Activated naive CD4-positive, alpha-beta T cell (primary cell): ENCODE measurements at regions not wholly inside any gene's neighbourhood (a gene's known extent, or its start where the extent isn't known, plus 50 kb on each side); places are given as distances from the start of the nearest gene placed in this dataset.

Experiments
- DNase-seq, 4 experiments: peaks; one replicate each; lab custom pipeline; 2025; lab: John Stamatoyannopoulos, UW

- DNase-seq: no peak
These were observed 663.7 kb upstream of the B3GAT1 start for GRCh38 chr11:135075740-135076139.

GRCh38 chr11:135074397-135074998, 662.5 kb upstream of the B3GAT1 start:
- DNase-seq: no peak

GRCh38 chr11:135073870-135074269, 661.8 kb upstream of the B3GAT1 start:
- DNase-seq: no peak

- DNase-seq: no peak
These were observed 661.3 kb upstream of the B3GAT1 start for GRCh38 chr11:135073381-135073780.

- DNase-seq: no peak
These were observed 657.8 kb upstream of the B3GAT1 start for GRCh38 chr11:135069890-135070289.

GRCh38 chr11:135069063-135069462, 657.0 kb upstream of the B3GAT1 start:
- no peak for DNase-seq

- no peak for DNase-seq
These were observed 651.0 kb upstream of the B3GAT1 start for GRCh38 chr11:135062994-135063393.

- no peak for DNase-seq
These were observed 649.1 kb upstream of the B3GAT1 start for GRCh38 chr11:135061166-135061565.

GRCh38 chr11:135046986-135047385, 634.9 kb upstream of the B3GAT1 start:
- no peak for DNase-seq

- DNase-seq: no peak
These were observed 634.5 kb upstream of the B3GAT1 start for GRCh38 chr11:135046556-135046955.

GRCh38 chr11:135043434-135043833, 631.4 kb upstream of the B3GAT1 start:
- DNase-seq: no peak

GRCh38 chr11:135037828-135038227, 625.8 kb upstream of the B3GAT1 start:
- no peak for DNase-seq

- DNase-seq: no peak
These were observed 624.7 kb upstream of the B3GAT1 start for GRCh38 chr11:135036488-135037297.

GRCh38 chr11:135035282-135035681, 623.2 kb upstream of the B3GAT1 start:
- DNase-seq: no peak

- DNase-seq: no peak
These were observed 621.5 kb upstream of the B3GAT1 start for GRCh38 chr11:135033540-135033939.

GRCh38 chr11:135031205-135031989, 619.4 kb upstream of the B3GAT1 start:
- DNase-seq: no peak

- DNase-seq: no peak
These were observed 615.4 kb upstream of the B3GAT1 start for GRCh38 chr11:135027461-135027860.

GRCh38 chr11:135023499-135023898, 611.5 kb upstream of the B3GAT1 start:
- DNase-seq: no peak

- DNase-seq: no peak
These were observed 610.4 kb upstream of the B3GAT1 start for GRCh38 chr11:135022454-135022853.

GRCh38 chr11:135019899-135020298, 607.9 kb upstream of the B3GAT1 start:
- no peak for DNase-seq

- no peak for DNase-seq
These were observed 607.4 kb upstream of the B3GAT1 start for GRCh38 chr11:135019343-135019871.

GRCh38 chr11:135017296-135017695, 605.3 kb upstream of the B3GAT1 start:
- no peak for DNase-seq

GRCh38 chr11:135015966-135016365, 603.9 kb upstream of the B3GAT1 start:
- DNase-seq: no peak
